ENCODE measurements at regions not wholly inside any gene's neighbourhood (a gene's known extent, or its start where the extent isn't known, plus 50 kb on each side); places are given as distances from the start of the nearest gene placed in this dataset.

GRCh38 chr5:174535669-174536068, 188.7 kb upstream of the MSX2 start:
- TF ChIP-seq CTCF (IDR thresholded peaks at IDR 0.05; ENCODE audit: insufficient read depth, low read length) = no peak
- no peak for TF ChIP-seq REST (IDR thresholded peaks at IDR 0.05; ENCODE audit: insufficient replicate concordance, low read depth)
